ENCODE measurements at regions not wholly inside any gene's neighbourhood (a gene's known extent, or its start where the extent isn't known, plus 50 kb on each side); places are given as distances from the start of the nearest gene placed in this dataset.
A peak's percentile ranks its signal among the peaks of the same experiment; 100 is the strongest.

GRCh38 chr12:98419081-98419794, 96.2 kb upstream of the TMPO start:
- peak overlapping the region; percentile 51; the same call in 1 of the 2 replicates for H3K27ac ChIP-seq (ENCODE audit: low read depth, low read length)
- peak overlapping the region; percentile 70 for H2AFZ ChIP-seq (ENCODE audit: low read length, unreplicated experiment)

GRCh38 chr12:98419795-98420404, 95.5 kb upstream of the TMPO start:
- Histone ChIP-seq H3K4me1 (ENCODE audit: control insufficient read depth, insufficient read depth, low read length, unreplicated experiment) (peaks cover 30% of the 10 kb centered on the region), H3K27me3 (ENCODE audit: insufficient read depth, low read length) (no peaks in the 10 kb centered on the region), H2AFZ (ENCODE audit: low read length, unreplicated experiment) (no peak overlapping the region), H3K79me2 (ENCODE audit: control insufficient read depth, insufficient read depth, low read length, unreplicated experiment) (no peaks in the 10 kb centered on the region), H3K27ac (ENCODE audit: low read depth, low read length) (no peak overlapping the region), H3K4me3 (ENCODE audit: low read depth, low read length) (no peak overlapping the region), H3K36me3 (ENCODE audit: insufficient read depth, low read length) (no peaks in the 10 kb centered on the region)

More at GRCh38 chr12:98419081-98419794, 96.2 kb upstream of the TMPO start:
- Histone ChIP-seq H3K27me3 (ENCODE audit: insufficient read depth, low read length) (no peaks in the 10 kb centered on the region), H3K36me3 (ENCODE audit: insufficient read depth, low read length) (no peaks in the 10 kb centered on the region), H3K4me3 (ENCODE audit: low read depth, low read length) (peak overlapping the region; percentile 59), H3K79me2 (ENCODE audit: control insufficient read depth, insufficient read depth, low read length, unreplicated experiment) (no peaks in the 10 kb centered on the region), H3K4me1 (ENCODE audit: control insufficient read depth, insufficient read depth, low read length, unreplicated experiment) (peaks cover 26% of the 10 kb centered on the region)

DNA sequence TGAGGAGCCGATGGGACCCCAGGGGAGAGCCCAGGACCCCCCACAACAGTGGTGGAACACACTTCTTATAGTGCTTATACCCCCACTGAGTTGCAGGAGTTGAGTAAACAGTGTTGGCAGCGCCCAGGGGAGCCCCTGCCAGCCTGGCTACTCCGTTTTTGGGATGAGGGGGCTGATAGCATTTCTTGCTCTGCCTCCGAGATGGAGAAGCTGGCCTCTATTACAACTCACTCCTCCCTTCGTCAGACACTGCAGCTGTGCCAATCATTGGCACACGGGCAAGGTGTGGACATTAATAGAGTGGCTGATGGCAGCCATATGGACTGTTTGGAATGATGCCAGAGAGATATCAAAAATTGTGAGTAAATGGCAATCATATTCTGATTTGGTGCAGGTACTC, 94.9 kb upstream of the TMPO start:
- Histone ChIP-seq H2AFZ (ENCODE audit: low read length, unreplicated experiment) (no peak overlapping the region), H3K4me3 (ENCODE audit: low read depth, low read length) (no peak overlapping the region), H3K27me3 (ENCODE audit: insufficient read depth, low read length) (no peaks in the 10 kb centered on the region), H3K36me3 (ENCODE audit: insufficient read depth, low read length) (no peaks in the 10 kb centered on the region), H3K79me2 (ENCODE audit: control insufficient read depth, insufficient read depth, low read length, unreplicated experiment) (no peaks in the 10 kb centered on the region), H3K27ac (ENCODE audit: low read depth, low read length) (no peak overlapping the region), H3K4me1 (ENCODE audit: control insufficient read depth, insufficient read depth, low read length, unreplicated experiment) (peaks cover 32% of the 10 kb centered on the region)

DNA sequence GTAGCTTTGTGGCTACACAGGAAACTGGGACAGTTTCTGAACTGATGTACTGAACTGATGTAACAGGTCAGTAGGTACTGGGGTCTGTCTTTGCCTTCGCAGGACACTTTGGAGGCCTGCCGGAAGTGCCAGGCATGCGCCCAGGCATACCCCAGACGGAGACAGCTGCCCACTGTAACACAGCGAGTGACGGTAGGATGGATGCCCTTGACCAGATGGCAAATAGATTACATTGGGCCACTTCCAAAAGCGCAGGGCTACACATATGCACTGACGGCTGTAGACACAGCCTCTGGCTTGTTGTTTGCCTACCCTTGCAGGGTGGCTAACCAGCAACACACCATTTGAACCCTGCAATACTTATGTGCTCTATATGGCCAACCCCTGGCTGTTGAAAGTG, 94.1 kb upstream of the TMPO start:
- Histone ChIP-seq H3K27me3 (ENCODE audit: insufficient read depth, low read length) (no peaks in the 10 kb centered on the region), H3K4me1 (ENCODE audit: control insufficient read depth, insufficient read depth, low read length, unreplicated experiment) (peaks cover 32% of the 10 kb centered on the region), H3K27ac (ENCODE audit: low read depth, low read length) (no peak overlapping the region), H3K79me2 (ENCODE audit: control insufficient read depth, insufficient read depth, low read length, unreplicated experiment) (no peaks in the 10 kb centered on the region), H3K4me3 (ENCODE audit: low read depth, low read length) (no peak overlapping the region), H3K36me3 (ENCODE audit: insufficient read depth, low read length) (no peaks in the 10 kb centered on the region), H2AFZ (ENCODE audit: low read length, unreplicated experiment) (no peak overlapping the region)

- Histone ChIP-seq H2AFZ (ENCODE audit: low read length, unreplicated experiment) (no peak overlapping the region), H3K79me2 (ENCODE audit: control insufficient read depth, insufficient read depth, low read length, unreplicated experiment) (no peaks in the 10 kb centered on the region), H3K27ac (ENCODE audit: low read depth, low read length) (no peak overlapping the region), H3K36me3 (ENCODE audit: insufficient read depth, low read length) (no peaks in the 10 kb centered on the region), H3K27me3 (ENCODE audit: insufficient read depth, low read length) (no peaks in the 10 kb centered on the region), H3K4me3 (ENCODE audit: low read depth, low read length) (no peak overlapping the region), H3K4me1 (ENCODE audit: control insufficient read depth, insufficient read depth, low read length, unreplicated experiment) (peaks cover 27% of the 10 kb centered on the region)
These were observed 93.0 kb upstream of the TMPO start for GRCh38 chr12:98422359-98422758.

- H2AFZ ChIP-seq (ENCODE audit: low read length, unreplicated experiment), result no peak overlapping the region
- H3K27ac ChIP-seq (ENCODE audit: low read depth, low read length), result no peak overlapping the region
- H3K36me3 ChIP-seq (ENCODE audit: insufficient read depth, low read length), result no peaks in the 10 kb centered on the region
- H3K27me3 ChIP-seq (ENCODE audit: insufficient read depth, low read length), result no peaks in the 10 kb centered on the region
- no peaks in the 10 kb centered on the region for H3K79me2 ChIP-seq (ENCODE audit: control insufficient read depth, insufficient read depth, low read length, unreplicated experiment)
- H3K4me3 ChIP-seq (ENCODE audit: low read depth, low read length), result no peak overlapping the region
- H3K4me1 ChIP-seq (ENCODE audit: control insufficient read depth, insufficient read depth, low read length, unreplicated experiment), result peaks cover 23% of the 10 kb centered on the region
These were observed 92.6 kb upstream of the TMPO start for GRCh38 chr12:98422812-98423211.

GRCh38 chr12:98423963-98424362, 91.4 kb upstream of the TMPO start:
- H3K27me3 ChIP-seq (ENCODE audit: insufficient read depth, low read length), result no peaks in the 10 kb centered on the region
- H3K27ac ChIP-seq (ENCODE audit: low read depth, low read length), result no peak overlapping the region
- H3K79me2 ChIP-seq (ENCODE audit: control insufficient read depth, insufficient read depth, low read length, unreplicated experiment), result no peaks in the 10 kb centered on the region

GRCh38 chr12:98424726-98425401, 90.5 kb upstream of the TMPO start:
- Histone ChIP-seq H3K4me3 (ENCODE audit: low read depth, low read length) (no peak overlapping the region), H3K4me1 (ENCODE audit: control insufficient read depth, insufficient read depth, low read length, unreplicated experiment) (peaks cover 6% of the 10 kb centered on the region), H3K27ac (ENCODE audit: low read depth, low read length) (no peak overlapping the region), H3K36me3 (ENCODE audit: insufficient read depth, low read length) (no peaks in the 10 kb centered on the region), H2AFZ (ENCODE audit: low read length, unreplicated experiment) (no peak overlapping the region), H3K27me3 (ENCODE audit: insufficient read depth, low read length) (no peaks in the 10 kb centered on the region), H3K79me2 (ENCODE audit: control insufficient read depth, insufficient read depth, low read length, unreplicated experiment) (no peaks in the 10 kb centered on the region)

More at GRCh38 chr12:98423963-98424362, 91.4 kb upstream of the TMPO start:
- Histone ChIP-seq H3K4me3 (ENCODE audit: low read depth, low read length) (no peak overlapping the region), H3K4me1 (ENCODE audit: control insufficient read depth, insufficient read depth, low read length, unreplicated experiment) (peaks cover 12% of the 10 kb centered on the region), H2AFZ (ENCODE audit: low read length, unreplicated experiment) (no peak overlapping the region), H3K36me3 (ENCODE audit: insufficient read depth, low read length) (no peaks in the 10 kb centered on the region)

GRCh38 chr12:98425859-98426258, 89.5 kb upstream of the TMPO start:
- Histone ChIP-seq H3K27ac (ENCODE audit: low read depth, low read length) (no peak overlapping the region), H2AFZ (ENCODE audit: low read length, unreplicated experiment) (no peak overlapping the region), H3K79me2 (ENCODE audit: control insufficient read depth, insufficient read depth, low read length, unreplicated experiment) (no peaks in the 10 kb centered on the region), H3K27me3 (ENCODE audit: insufficient read depth, low read length) (no peaks in the 10 kb centered on the region), H3K36me3 (ENCODE audit: insufficient read depth, low read length) (no peaks in the 10 kb centered on the region), H3K4me1 (ENCODE audit: control insufficient read depth, insufficient read depth, low read length, unreplicated experiment) (peaks cover 6% of the 10 kb centered on the region), H3K4me3 (ENCODE audit: low read depth, low read length) (no peak overlapping the region)

GRCh38 chr12:98431089-98431488, 84.3 kb upstream of the TMPO start:
- no peaks in the 10 kb centered on the region for H3K27me3 ChIP-seq (ENCODE audit: insufficient read depth, low read length)
- H3K36me3 ChIP-seq (ENCODE audit: insufficient read depth, low read length), result no peaks in the 10 kb centered on the region
- no peaks in the 10 kb centered on the region for H3K4me1 ChIP-seq (ENCODE audit: control insufficient read depth, insufficient read depth, low read length, unreplicated experiment)
- H3K79me2 ChIP-seq (ENCODE audit: control insufficient read depth, insufficient read depth, low read length, unreplicated experiment), result no peaks in the 10 kb centered on the region
- H2AFZ ChIP-seq (ENCODE audit: low read length, unreplicated experiment), result no peak overlapping the region
- no peak overlapping the region for H3K4me3 ChIP-seq (ENCODE audit: low read depth, low read length)
- no peak overlapping the region for H3K27ac ChIP-seq (ENCODE audit: low read depth, low read length)

GRCh38 chr12:98437166-98437565, 78.2 kb upstream of the TMPO start:
- Histone ChIP-seq H3K36me3 (ENCODE audit: insufficient read depth, low read length) (no peaks in the 10 kb centered on the region), H3K4me1 (ENCODE audit: control insufficient read depth, insufficient read depth, low read length, unreplicated experiment) (peaks cover 19% of the 10 kb centered on the region), H3K79me2 (ENCODE audit: control insufficient read depth, insufficient read depth, low read length, unreplicated experiment) (no peaks in the 10 kb centered on the region), H3K4me3 (ENCODE audit: low read depth, low read length) (no peak overlapping the region), H3K27me3 (ENCODE audit: insufficient read depth, low read length) (no peaks in the 10 kb centered on the region), H3K27ac (ENCODE audit: low read depth, low read length) (no peak overlapping the region), H2AFZ (ENCODE audit: low read length, unreplicated experiment) (no peak overlapping the region)
